B cell (primary cell): ENCODE measurements at regions not wholly inside any gene's neighbourhood (a gene's known extent, or its start where the extent isn't known, plus 50 kb on each side); places are given as distances from the start of the nearest gene placed in this dataset.

Experiments used
- ATAC-seq: fragments of 200-7000 bp; cut with Tn5 transposase; one replicate; pipeline ENCODE4 v1.10.0; 2021; ENCODE audit warnings: low read depth, mild to moderate bottlenecking, moderate number of reproducible peaks, moderate library complexity
- CTCF ChIA-PET: fragments of 350-600 bp; sonication (Branson Sonifier 250); formaldehyde crosslinking; loops from one replicate; lab custom pipeline; 2021; ENCODE audit warnings: antibody characterized with exemption, inconsistent platforms; lab: Charles Lee
- POLR2A ChIA-PET: fragments of 350-600 bp; sonication (Branson Sonifier 250); formaldehyde crosslinking; loops from one replicate; lab custom pipeline; 2021; ENCODE audit warnings: antibody characterized with exemption; lab: Charles Lee
- DNase-seq: peaks from one replicate; pipeline ENCODE4 v3.0.0; 2013
- H2AFZ ChIP-seq: 2 replicates; pipeline ENCODE4 v1.6.1; 2012; ENCODE audit warnings: mild to moderate bottlenecking, low read depth, low read length; ENCODE audit not compliant: insufficient read depth, poor library complexity, severe bottlenecking
- H3K27ac ChIP-seq, 2 donors: 1 replicate in 1 of 2; 2 replicates in 1 of 2; pipeline ENCODE4 v1.5.1; 2012 to 2013; ENCODE audit warnings: low read length in 2 of 2, mild to moderate bottlenecking in 2 of 2, moderate library complexity in 1 of 2
- H3K27me3 ChIP-seq, 4 experiments: fragments of 200-600 bp in 1 of 4; sonication (generic) in 1 of 4; replicated peaks in 1 of 4; 1 replicate in 2 of 4; 2 replicates in 2 of 4; pipeline versions ENCODE4 v1.6.1 to v1.7.0; 2013 to 2016; ENCODE audit warnings: low read length in 3 of 4, mild to moderate bottlenecking in 2 of 4, mixed read lengths in 1 of 4, moderate library complexity in 1 of 4; ENCODE audit not compliant: insufficient read depth in 4 of 4, control insufficient read depth in 3 of 4; ENCODE audit errors: control extremely low read depth in 1 of 4
- H3K36me3 ChIP-seq, 2 experiments: replicated peaks in 1 of 2; 1 replicate in 1 of 2; 2 replicates in 1 of 2; pipeline versions ENCODE4 v1.6.1 to v1.7.1; 2013; ENCODE audit warnings: low read length in 1 of 2; ENCODE audit not compliant: insufficient read depth in 2 of 2, control insufficient read depth in 1 of 2; ENCODE audit errors: control extremely low read depth in 1 of 2, extremely low read depth in 1 of 2
- H3K4me1 ChIP-seq, 2 donors: fragments of 200-600 bp in 1 of 2; sonication (generic) in 1 of 2; 1 replicate in 1 of 2; 2 replicates in 1 of 2; pipeline versions ENCODE4 v1.5.1 to v1.6.1; 2013 to 2017; ENCODE audit warnings: low read length in 2 of 2; ENCODE audit not compliant: control insufficient read depth in 2 of 2, insufficient read depth in 2 of 2
- H3K4me2 ChIP-seq: replicated peaks from 2 replicates; pipeline ENCODE3; 2012; ENCODE audit warnings: mild to moderate bottlenecking, low read depth, low read length; ENCODE audit not compliant: poor library complexity, severe bottlenecking
- H3K4me3 ChIP-seq, 5 experiments: fragments of 200-600 bp in 1 of 5; sonication (generic) in 1 of 5; 1 replicate in 3 of 5; 2 replicates in 2 of 5; pipeline versions ENCODE4 v1.5.1 to v1.7.0; 2011 to 2016; ENCODE audit warnings: low read length in 4 of 5, mild to moderate bottlenecking in 4 of 5, low read depth in 2 of 5, control low read depth in 1 of 5, moderate library complexity in 1 of 5; ENCODE audit not compliant: insufficient read depth in 1 of 5; ENCODE audit errors: control extremely low read depth in 1 of 5, extremely low read depth in 1 of 5
- H3K79me2 ChIP-seq: fragments of 200-600 bp; sonication (generic); one replicate; pipeline ENCODE4 v1.6.0; 2016; ENCODE audit warnings: low read length; ENCODE audit not compliant: control insufficient read depth, insufficient read depth
- H3K9ac ChIP-seq: fragments of 200-600 bp; sonication (generic); 2 replicates; pipeline ENCODE4 v1.6.1; 2017; ENCODE audit warnings: mild to moderate bottlenecking, low read length, moderate library complexity
- H3K9me3 ChIP-seq, 3 donors: one replicate each; pipeline versions ENCODE4 v1.6.1 to v1.7.1; 2013; ENCODE audit warnings: low read length in 2 of 3; ENCODE audit not compliant: control insufficient read depth in 2 of 3, insufficient read depth in 1 of 3; ENCODE audit errors: control extremely low read depth in 1 of 3
- H4K20me1 ChIP-seq: 2 replicates; pipeline ENCODE4 v1.6.0; 2012; ENCODE audit warnings: mild to moderate bottlenecking, low read length; ENCODE audit not compliant: insufficient read depth, control insufficient read depth, poor library complexity, severe bottlenecking
- H3K27ac Mint-ChIP-seq: one replicate; pipeline ENCODE4 v1.8.0; 2021; ENCODE audit warnings: mixed read lengths
- H3K27me3 Mint-ChIP-seq: one replicate; pipeline ENCODE4 v1.8.0; 2021; ENCODE audit warnings: mixed read lengths
- H3K4me1 Mint-ChIP-seq: one replicate; pipeline ENCODE4 v1.8.0; 2021; ENCODE audit warnings: mixed read lengths
- H3K4me3 Mint-ChIP-seq: one replicate; pipeline ENCODE4 v1.8.0; 2021; ENCODE audit warnings: mixed read lengths
- H3K9me3 Mint-ChIP-seq: one replicate; pipeline ENCODE4 v1.8.0; 2022; ENCODE audit warnings: mixed read lengths; ENCODE audit not compliant: insufficient read depth
- EZH2 ChIP-seq: IDR thresholded peaks from 2 replicates; pipeline ENCODE4 v1.6.1; 2012; ENCODE audit warnings: borderline replicate concordance, low read depth, mild to moderate bottlenecking, moderate library complexity, low read length; ENCODE audit not compliant: insufficient read depth, poor library complexity, severe bottlenecking
- WGBS: methylation state at CpG from one replicate; pipeline ENCODE4 v1.1.5; 2013; ENCODE audit warnings: missing lambda C conversion rate; ENCODE audit not compliant: insufficient coverage; 5-methylcytosine and 5-hydroxymethylcytosine counted together
- intact Hi-C: fragments of 100-400 bp; cut with micrococcal nuclease; formaldehyde crosslinking; loops from one replicate; pipeline ENCODE4 v1.10.0; 2022
- TF ChIP-seq, protein P1 (sequence below): fragments of 200-600 bp; IDR thresholded peaks from one replicate; pipeline ENCODE4 v1.8.0; 2022; ENCODE audit warnings: antibody characterized with exemption, mild to moderate bottlenecking

DNA sequence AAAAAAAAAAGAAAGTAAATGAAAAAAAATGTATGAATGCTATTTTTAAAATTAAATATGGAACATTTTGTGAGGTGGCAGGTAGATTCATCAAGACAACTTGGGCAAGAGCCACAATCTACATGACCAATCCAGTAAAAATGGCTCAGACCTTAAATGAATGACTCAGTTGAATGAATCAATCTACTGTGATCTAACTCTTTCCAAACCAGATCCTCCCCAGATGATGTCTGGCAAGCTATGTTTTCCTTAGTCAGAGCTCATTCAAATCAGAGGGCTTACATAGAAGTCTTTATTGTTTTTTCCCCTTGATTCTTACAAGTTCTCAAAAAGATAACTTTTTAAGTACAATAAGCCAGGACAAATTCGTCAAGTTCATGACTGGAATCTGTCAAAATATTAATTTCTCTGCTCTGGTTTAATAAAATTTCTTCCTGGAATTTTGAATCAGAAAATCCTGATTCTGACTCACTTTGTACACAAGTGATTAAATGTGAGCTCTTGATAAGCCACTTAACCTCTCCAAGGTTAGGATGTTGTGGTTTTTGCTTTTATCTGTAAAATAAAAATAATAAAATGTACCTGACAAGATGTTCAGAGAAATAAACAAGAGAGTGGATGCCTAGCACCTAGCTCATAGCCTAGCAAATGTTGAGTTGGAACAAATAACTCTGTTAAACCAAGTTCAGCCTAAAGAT is 105.6 kb upstream of the SMIM31 start:
- no peak overlapping the region for H3K4me3 Mint-ChIP-seq

DNA sequence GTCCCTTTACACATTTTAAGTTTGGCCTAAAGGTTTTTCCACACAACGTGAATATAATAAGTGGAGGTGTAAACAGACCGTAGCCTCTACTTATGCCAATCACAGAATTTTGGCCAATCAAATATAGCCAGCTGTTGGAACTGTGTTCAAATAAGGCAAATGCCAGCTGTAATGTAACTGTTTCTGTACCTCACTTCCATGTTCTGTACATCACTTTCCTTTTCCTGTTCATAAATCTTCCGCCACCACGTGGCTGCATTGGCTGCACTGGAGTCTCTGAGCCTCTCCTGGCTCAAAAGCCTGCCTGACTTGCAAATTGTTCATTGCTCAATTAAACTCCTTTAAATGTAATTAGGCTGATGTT is 105.1 kb upstream of the SMIM31 start:
- ChIA-PET CTCF (no interaction called here), POLR2A (no interaction called here)
- H3K9me3 ChIP-seq: no peaks in the 10 kb centered on the region
- H3K27ac Mint-ChIP-seq: no peak overlapping the region
- H3K4me3 Mint-ChIP-seq: no peak overlapping the region
- TF ChIP-seq EZH2: no peak
- TF ChIP-seq, protein P1, sequence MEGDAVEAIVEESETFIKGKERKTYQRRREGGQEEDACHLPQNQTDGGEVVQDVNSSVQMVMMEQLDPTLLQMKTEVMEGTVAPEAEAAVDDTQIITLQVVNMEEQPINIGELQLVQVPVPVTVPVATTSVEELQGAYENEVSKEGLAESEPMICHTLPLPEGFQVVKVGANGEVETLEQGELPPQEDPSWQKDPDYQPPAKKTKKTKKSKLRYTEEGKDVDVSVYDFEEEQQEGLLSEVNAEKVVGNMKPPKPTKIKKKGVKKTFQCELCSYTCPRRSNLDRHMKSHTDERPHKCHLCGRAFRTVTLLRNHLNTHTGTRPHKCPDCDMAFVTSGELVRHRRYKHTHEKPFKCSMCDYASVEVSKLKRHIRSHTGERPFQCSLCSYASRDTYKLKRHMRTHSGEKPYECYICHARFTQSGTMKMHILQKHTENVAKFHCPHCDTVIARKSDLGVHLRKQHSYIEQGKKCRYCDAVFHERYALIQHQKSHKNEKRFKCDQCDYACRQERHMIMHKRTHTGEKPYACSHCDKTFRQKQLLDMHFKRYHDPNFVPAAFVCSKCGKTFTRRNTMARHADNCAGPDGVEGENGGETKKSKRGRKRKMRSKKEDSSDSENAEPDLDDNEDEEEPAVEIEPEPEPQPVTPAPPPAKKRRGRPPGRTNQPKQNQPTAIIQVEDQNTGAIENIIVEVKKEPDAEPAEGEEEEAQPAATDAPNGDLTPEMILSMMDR: no peak
- H3K9ac ChIP-seq: no peak overlapping the region
- intact Hi-C loops: no loop called here
- DNase-seq (no peak), ATAC-seq (no peak)
- H4K20me1 ChIP-seq: no peaks in the 10 kb centered on the region
- no peaks in the 10 kb centered on the region for H3K79me2 ChIP-seq
- H3K9me3 Mint-ChIP-seq: no peaks in the 10 kb centered on the region
- no peak overlapping the region for H3K27ac ChIP-seq
- no peaks in the 10 kb centered on the region for H3K36me3 ChIP-seq
- H3K4me3 ChIP-seq: no peak overlapping the region
- H3K27me3 ChIP-seq: no peaks in the 10 kb centered on the region
- no peaks in the 10 kb centered on the region for H3K4me1 ChIP-seq
- no peak overlapping the region for H2AFZ ChIP-seq
- H3K4me2 ChIP-seq: no peak overlapping the region
- 58% methylated on average over 2 of the region's 4 CpGs for WGBS
- H3K27me3 Mint-ChIP-seq: no peaks in the 10 kb centered on the region
- H3K4me1 Mint-ChIP-seq: no peaks in the 10 kb centered on the region

More for the DNA sequence above, 105.6 kb upstream of the SMIM31 start:
- Histone ChIP-seq H3K4me3 (no peak overlapping the region), H3K4me2 (no peak overlapping the region), H2AFZ (no peak overlapping the region), H3K4me1 (no peaks in the 10 kb centered on the region), H3K9me3 (no peaks in the 10 kb centered on the region), H3K27me3 (no peaks in the 10 kb centered on the region), H3K36me3 (no peaks in the 10 kb centered on the region), H3K9ac (no peak overlapping the region), H3K79me2 (no peaks in the 10 kb centered on the region), H4K20me1 (no peaks in the 10 kb centered on the region), H3K27ac (no peak overlapping the region)
- Mint-ChIP-seq H3K9me3 (no peaks in the 10 kb centered on the region), H3K27me3 (no peaks in the 10 kb centered on the region), H3K4me1 (no peaks in the 10 kb centered on the region), H3K27ac (no peak overlapping the region)
- CTCF ChIA-PET: no interaction called here
- POLR2A ChIA-PET: no interaction called here
- intact Hi-C loops: no loop called here
- no peak for DNase-seq
- TF ChIP-seq EZH2: no peak
- no peak for ATAC-seq
- no CpG with 5 or more reads among the region's 1 CpG for WGBS
